ENCODE measurements at regions not wholly inside any gene's neighbourhood (a gene's known extent, or its start where the extent isn't known, plus 50 kb on each side); places are given as distances from the start of the nearest gene placed in this dataset.
"Not testable (repeated sequence)": the region's sequence is repeated elsewhere in the genome, so short reads cannot be mapped to it uniquely, and the experiment has no call there.

- no peak overlapping the region for H3K4me3 ChIP-seq (ENCODE audit: low read depth, low read length)
- no peak for DNase-seq (ENCODE audit: low read depth)
- TF ChIP-seq, protein P1, sequence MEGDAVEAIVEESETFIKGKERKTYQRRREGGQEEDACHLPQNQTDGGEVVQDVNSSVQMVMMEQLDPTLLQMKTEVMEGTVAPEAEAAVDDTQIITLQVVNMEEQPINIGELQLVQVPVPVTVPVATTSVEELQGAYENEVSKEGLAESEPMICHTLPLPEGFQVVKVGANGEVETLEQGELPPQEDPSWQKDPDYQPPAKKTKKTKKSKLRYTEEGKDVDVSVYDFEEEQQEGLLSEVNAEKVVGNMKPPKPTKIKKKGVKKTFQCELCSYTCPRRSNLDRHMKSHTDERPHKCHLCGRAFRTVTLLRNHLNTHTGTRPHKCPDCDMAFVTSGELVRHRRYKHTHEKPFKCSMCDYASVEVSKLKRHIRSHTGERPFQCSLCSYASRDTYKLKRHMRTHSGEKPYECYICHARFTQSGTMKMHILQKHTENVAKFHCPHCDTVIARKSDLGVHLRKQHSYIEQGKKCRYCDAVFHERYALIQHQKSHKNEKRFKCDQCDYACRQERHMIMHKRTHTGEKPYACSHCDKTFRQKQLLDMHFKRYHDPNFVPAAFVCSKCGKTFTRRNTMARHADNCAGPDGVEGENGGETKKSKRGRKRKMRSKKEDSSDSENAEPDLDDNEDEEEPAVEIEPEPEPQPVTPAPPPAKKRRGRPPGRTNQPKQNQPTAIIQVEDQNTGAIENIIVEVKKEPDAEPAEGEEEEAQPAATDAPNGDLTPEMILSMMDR (IDR thresholded peaks at IDR 0.05; ENCODE audit: insufficient read depth, low read length), result no peak
Measured at GRCh38 chr4:148618856-148619255, 176.6 kb upstream of the NR3C2 start.

DNA sequence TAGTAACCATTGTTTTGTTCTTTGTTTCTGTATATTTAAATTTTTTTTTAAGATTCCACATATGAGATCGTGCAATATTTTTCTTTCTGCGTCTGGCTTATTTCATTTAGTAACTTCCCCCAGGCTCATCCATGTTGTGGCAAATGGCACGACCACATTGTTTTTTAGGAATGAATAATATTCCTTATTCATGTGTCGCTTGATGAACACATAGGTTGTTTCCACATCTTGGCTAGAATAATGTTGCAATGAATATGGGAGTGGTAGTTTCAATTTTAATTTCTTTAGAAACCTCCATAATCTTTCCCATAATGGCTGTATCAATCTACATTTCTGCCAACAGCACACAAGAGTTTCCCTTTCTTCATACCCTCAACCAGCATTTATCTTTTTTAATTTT, 166.8 kb upstream of the NR3C2 start:
- no peak overlapping the region for H3K4me3 ChIP-seq (ENCODE audit: low read depth, low read length)
- TF ChIP-seq, protein P1 (IDR thresholded peaks at IDR 0.05; ENCODE audit: insufficient read depth, low read length), result no peak
- DNase-seq (ENCODE audit: low read depth), result no peak

DNA sequence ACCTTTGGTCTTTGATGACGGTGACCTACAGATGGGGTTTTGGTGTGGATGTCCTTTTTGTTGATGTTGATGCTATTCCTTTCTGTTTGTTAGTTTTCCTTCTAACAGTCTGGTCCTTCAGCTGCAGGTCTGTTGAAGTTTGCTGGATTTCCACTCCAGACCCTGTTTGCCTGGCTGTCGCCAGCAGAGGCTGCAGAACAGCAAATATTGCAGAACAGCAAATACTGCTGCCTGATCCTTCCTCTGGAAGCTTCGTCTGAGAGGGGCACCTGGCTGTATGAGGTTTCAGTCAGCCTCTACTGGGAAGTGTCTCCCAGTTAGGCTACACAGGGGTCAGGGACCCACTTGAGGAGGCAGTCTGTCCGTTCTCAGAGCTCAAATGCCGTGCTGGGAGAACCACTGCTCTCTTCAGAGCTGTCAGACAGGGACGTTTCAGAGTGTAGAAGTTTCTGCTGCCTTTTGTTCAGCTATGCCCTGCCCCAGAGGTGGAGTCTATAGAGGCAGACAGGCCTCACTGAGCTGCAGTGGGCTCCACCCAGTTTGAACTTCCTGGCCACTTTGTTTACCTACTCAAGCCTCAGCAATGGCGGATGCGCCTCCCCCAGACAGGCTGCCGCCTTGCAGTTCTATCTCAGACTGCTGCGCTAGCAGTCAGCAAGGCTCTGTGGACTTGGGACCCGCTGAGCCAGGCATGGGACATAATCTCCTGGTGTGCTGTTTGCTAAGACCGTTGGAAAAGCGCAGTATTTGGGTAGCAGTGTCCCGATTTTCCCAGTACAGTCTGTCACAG, 156.4 kb upstream of the NR3C2 start:
- H3K4me3 ChIP-seq (ENCODE audit: low read depth, low read length); DNase-seq (ENCODE audit: low read depth): not testable (repeated sequence)

- no peak overlapping the region for H3K4me3 ChIP-seq (ENCODE audit: low read depth, low read length)
- DNase-seq (ENCODE audit: low read depth), result no peak
- TF ChIP-seq, protein P1 (IDR thresholded peaks at IDR 0.05; ENCODE audit: insufficient read depth, low read length), result no peak
Measured at GRCh38 chr4:148589182-148589581, 147.0 kb upstream of the NR3C2 start.

DNA sequence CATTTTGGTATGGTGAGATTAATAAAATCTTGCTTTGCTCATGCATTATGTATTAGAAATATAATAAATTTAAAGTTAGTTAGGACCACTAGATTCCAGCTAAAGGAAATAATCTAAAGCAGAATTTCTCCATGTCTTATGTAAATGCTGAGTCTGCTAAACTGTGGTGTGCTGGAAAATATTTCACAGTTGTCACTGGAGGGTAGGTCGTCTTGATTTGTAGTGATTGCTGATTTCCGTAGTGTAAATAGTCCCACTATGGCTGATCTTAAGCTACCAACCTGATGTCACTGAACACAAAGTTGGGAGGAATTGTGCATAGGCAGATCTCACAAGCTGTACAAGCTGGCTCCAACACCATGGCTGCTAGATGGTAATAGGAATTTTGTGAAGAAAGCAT, 133.4 kb upstream of the NR3C2 start:
- H3K4me3 ChIP-seq (ENCODE audit: low read depth, low read length), result no peak overlapping the region
- TF ChIP-seq, protein P1 (IDR thresholded peaks at IDR 0.05; ENCODE audit: insufficient read depth, low read length), result no peak
- no peak for DNase-seq (ENCODE audit: low read depth)

DNA sequence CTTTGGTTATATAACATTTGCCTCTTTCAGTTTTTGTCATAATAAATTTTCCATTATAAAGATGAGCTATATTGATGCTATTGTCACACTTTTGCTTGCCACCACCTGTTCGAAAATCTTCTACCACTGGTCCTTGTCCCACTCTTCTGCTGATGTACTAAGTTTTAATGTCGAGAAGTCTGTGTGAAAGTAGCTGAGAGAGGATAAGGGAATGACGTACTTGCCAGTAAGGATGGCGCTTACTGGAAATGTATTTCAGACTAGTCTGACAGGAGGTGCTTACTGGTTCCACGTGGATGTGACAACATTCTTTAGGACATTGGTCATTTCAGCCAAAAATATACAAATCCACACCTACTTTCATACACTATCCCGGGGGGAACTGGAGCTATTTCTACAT, 132.7 kb upstream of the NR3C2 start:
- H3K4me3 ChIP-seq (ENCODE audit: low read depth, low read length), result no peak overlapping the region
- TF ChIP-seq, protein P1 (IDR thresholded peaks at IDR 0.05; ENCODE audit: insufficient read depth, low read length), result no peak
- DNase-seq (ENCODE audit: low read depth), result no peak

GRCh38 chr4:148574502-148574901, 132.3 kb upstream of the NR3C2 start:
- DNase-seq (ENCODE audit: low read depth), result no peak
- TF ChIP-seq, protein P1 (IDR thresholded peaks at IDR 0.05; ENCODE audit: insufficient read depth, low read length), result no peak
- no peak overlapping the region for H3K4me3 ChIP-seq (ENCODE audit: low read depth, low read length)

Data from fibroblast of the aortic adventitia (primary cell).